Fibroblast of pulmonary artery (primary cell): ENCODE measurements at regions not wholly inside any gene's neighbourhood (a gene's known extent, or its start where the extent isn't known, plus 50 kb on each side); places are given as distances from the start of the nearest gene placed in this dataset.
"Not testable (repeated sequence)": the region's sequence is repeated elsewhere in the genome, so short reads cannot be mapped to it uniquely, and the experiment has no call there.

Experiments
- DNase-seq: peaks from one replicate; pipeline ENCODE4 v3.0.0-alpha.2; 2010; ENCODE audit warnings: low read depth
- H3K4me3 ChIP-seq: replicated peaks from 2 replicates; pipeline ENCODE4 v1.5.1; 2011; ENCODE audit warnings: low read depth, mild to moderate bottlenecking, control low read depth, low read length, moderate library complexity
- TF ChIP-seq, protein P1 (sequence below): IDR thresholded peaks from 2 replicates; pipeline ENCODE4 v1.5.1; 2011; ENCODE audit warnings: mild to moderate bottlenecking, control low read depth, low read length, inconsistent platforms; ENCODE audit errors: missing control alignments

- TF ChIP-seq, protein P1, sequence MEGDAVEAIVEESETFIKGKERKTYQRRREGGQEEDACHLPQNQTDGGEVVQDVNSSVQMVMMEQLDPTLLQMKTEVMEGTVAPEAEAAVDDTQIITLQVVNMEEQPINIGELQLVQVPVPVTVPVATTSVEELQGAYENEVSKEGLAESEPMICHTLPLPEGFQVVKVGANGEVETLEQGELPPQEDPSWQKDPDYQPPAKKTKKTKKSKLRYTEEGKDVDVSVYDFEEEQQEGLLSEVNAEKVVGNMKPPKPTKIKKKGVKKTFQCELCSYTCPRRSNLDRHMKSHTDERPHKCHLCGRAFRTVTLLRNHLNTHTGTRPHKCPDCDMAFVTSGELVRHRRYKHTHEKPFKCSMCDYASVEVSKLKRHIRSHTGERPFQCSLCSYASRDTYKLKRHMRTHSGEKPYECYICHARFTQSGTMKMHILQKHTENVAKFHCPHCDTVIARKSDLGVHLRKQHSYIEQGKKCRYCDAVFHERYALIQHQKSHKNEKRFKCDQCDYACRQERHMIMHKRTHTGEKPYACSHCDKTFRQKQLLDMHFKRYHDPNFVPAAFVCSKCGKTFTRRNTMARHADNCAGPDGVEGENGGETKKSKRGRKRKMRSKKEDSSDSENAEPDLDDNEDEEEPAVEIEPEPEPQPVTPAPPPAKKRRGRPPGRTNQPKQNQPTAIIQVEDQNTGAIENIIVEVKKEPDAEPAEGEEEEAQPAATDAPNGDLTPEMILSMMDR, result no peak
- no peak for DNase-seq
- no peak overlapping the region for H3K4me3 ChIP-seq
Measured at GRCh38 chr10:4405828-4406227, 420.2 kb upstream of the AKR1E2 start.

DNA sequence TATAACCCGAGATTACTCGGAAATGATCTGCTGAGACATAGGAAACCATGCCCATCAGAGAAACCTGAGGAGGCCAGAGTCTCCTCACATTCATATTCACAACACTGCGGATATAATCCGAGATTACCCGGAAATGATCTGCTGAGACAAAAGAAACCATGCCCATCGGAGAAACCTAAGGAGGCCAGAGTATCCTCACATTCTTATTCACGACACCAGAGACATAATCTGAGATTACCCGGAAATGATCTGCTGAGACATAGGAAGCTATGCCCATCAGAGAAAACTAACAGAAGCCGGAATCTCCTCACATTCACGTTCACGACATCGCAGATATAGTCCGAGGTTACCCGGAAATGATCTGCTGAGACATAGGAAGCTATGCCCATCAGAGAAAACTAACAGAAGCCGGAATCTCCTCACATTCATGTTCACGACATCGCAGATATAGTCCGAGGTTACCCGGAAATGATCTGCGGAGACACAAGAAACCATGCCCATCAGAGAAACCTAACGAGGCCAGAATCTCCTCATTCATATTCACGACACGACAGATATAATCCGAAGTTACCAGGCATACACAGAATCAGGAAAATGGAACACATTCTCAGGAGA is 422.3 kb upstream of the AKR1E2 start:
- no peak for DNase-seq
- TF ChIP-seq, protein P1, result no peak
- no peak overlapping the region for H3K4me3 ChIP-seq

DNA sequence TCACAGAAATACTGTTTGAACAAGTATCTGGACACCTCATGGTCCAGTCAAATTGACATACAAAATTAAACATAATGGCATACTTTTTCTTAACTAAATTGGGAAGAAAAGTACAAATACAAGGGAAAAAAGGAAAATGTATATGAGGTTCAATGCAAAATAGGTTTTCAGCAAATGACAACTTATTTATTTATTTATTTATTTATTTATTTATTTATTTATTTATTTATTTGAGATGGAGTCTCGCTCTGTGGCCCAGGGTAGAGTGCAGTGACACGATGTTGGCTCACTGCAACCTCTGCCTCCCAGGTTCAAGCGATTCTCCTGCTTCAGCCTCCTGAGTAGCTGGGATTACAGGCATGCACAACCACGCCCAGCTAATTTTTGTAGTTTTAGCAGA is 424.9 kb upstream of the AKR1E2 start:
- DNase-seq, H3K4me3 ChIP-seq: not testable (repeated sequence)

DNA sequence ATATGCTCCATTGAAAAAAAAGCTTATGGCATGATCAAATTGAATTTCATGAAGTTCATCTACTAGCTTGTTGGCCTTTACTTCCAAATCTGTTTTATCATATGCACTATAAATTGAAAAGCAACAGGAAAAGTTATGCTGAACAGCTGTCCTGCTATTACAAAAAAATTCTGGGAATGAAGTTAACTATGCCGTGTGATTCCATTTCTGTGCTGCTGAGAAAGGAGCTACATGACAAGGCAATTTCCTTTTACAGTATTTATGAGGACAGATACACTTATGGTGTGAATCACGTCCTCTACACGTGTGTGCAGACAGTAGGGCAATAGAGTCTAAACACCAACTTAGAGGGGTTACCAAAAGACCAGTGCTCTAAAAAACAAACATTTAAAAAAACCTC is 426.5 kb upstream of the AKR1E2 start:
- DNase-seq, result peak; percentile 26
- TF ChIP-seq, protein P1, result no peak
- no peak overlapping the region for H3K4me3 ChIP-seq

DNA sequence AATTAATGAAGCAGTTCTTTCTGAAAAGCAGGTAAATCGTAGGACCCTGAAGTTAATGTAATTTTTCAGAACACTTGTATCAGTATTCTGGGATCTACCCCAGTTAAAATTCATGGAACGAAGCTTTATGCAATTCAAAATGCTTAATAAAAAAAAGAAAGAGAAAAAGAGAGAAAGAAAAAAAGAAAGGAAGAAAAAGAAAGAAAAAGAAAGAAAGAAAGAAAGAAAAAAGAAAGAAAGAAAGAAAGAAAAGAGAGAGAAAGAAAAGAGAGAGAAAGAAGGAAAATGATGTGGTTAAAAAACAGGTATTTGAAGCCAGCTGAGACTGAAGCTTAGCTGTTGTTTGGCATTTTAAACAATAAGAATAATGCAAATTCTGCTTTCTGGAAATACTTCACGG is 427.4 kb upstream of the AKR1E2 start:
- H3K4me3 ChIP-seq, result no peak overlapping the region
- TF ChIP-seq, protein P1, result no peak
- no peak for DNase-seq

DNA sequence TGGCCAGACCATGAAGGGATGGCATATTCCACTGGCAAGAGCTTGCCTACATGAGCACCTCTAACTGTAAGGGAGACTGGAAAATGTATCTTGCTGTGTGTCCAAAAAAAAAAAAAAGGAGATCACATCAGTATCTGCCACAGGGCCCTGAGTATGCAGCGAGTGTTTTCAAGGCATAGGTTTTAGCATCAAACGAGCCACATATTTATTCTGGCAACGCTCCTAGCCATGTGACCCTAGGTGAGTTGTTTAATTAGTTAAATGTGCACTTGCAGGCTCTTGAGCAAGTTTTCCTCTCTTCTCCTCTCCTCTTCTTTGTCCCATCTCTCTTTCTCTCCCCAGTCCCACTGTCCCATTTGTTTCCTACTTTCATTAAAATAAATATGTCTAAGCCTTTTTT is 428.7 kb upstream of the AKR1E2 start:
- no peak for DNase-seq
- TF ChIP-seq, protein P1, result no peak
- no peak overlapping the region for H3K4me3 ChIP-seq

GRCh38 chr10:4396401-4397283 is 429.4 kb upstream of the AKR1E2 start:
- TF ChIP-seq, protein P1, result no peak

More at GRCh38 chr10:4396401-4397283, 429.4 kb upstream of the AKR1E2 start:
- no peak overlapping the region for H3K4me3 ChIP-seq
- no peak for DNase-seq
